AML-193 (cell line): ENCODE measurements at regions not wholly inside any gene's neighbourhood (a gene's known extent, or its start where the extent isn't known, plus 50 kb on each side); places are given as distances from the start of the nearest gene placed in this dataset.
"Not testable (repeated sequence)": the region's sequence is repeated elsewhere in the genome, so short reads cannot be mapped to it uniquely, and the experiment has no call there.

Experiments
- DNase-seq, 2 experiments: peaks; one replicate each; lab custom pipeline; 2025; lab: John Stamatoyannopoulos, UW

GRCh38 chr18:75854174-75854573, 426.7 kb upstream of the SMIM21 start:
- DNase-seq: peak; percentile 39 to 41

- DNase-seq: no peak
Observed at GRCh38 chr18:75846321-75846720, 418.8 kb upstream of the SMIM21 start.

- DNase-seq: no peak
Observed at GRCh38 chr18:75845413-75845812, 417.9 kb upstream of the SMIM21 start.

- no peak for DNase-seq
Observed at GRCh38 chr18:75844146-75844545, 416.6 kb upstream of the SMIM21 start.

GRCh38 chr18:75840131-75840530, 412.6 kb upstream of the SMIM21 start:
- DNase-seq: no peak

- DNase-seq: not testable (repeated sequence)
Observed at GRCh38 chr18:75839686-75840085, 412.2 kb upstream of the SMIM21 start.

GRCh38 chr18:75839041-75839440, 411.5 kb upstream of the SMIM21 start:
- DNase-seq: no peak

GRCh38 chr18:75837316-75837715, 409.8 kb upstream of the SMIM21 start:
- DNase-seq: no peak

GRCh38 chr18:75836516-75836915, 409.0 kb upstream of the SMIM21 start:
- no peak for DNase-seq

- DNase-seq: no peak
Observed at GRCh38 chr18:75831960-75832359, 404.5 kb upstream of the SMIM21 start.

- DNase-seq: no peak
Observed at GRCh38 chr18:75830828-75831227, 403.3 kb upstream of the SMIM21 start.

- no peak for DNase-seq
Observed at GRCh38 chr18:75829091-75829490, 401.6 kb upstream of the SMIM21 start.

- DNase-seq: no peak
Observed at GRCh38 chr18:75828379-75828778, 400.9 kb upstream of the SMIM21 start.

- DNase-seq: no peak
Observed at GRCh38 chr18:75827751-75828287, 400.3 kb upstream of the SMIM21 start.

- DNase-seq: no peak
Observed at GRCh38 chr18:75824661-75825060, 397.2 kb upstream of the SMIM21 start.

GRCh38 chr18:75823471-75823870, 396.0 kb upstream of the SMIM21 start:
- no peak for DNase-seq

- no peak for DNase-seq
Observed at GRCh38 chr18:75818383-75818782, 390.9 kb upstream of the SMIM21 start.

GRCh38 chr18:75815767-75816166, 388.3 kb upstream of the SMIM21 start:
- no peak for DNase-seq

- DNase-seq: no peak
Observed at GRCh38 chr18:75812761-75813160, 385.3 kb upstream of the SMIM21 start.

GRCh38 chr18:75810961-75811551, 383.6 kb upstream of the SMIM21 start:
- no peak for DNase-seq

- DNase-seq: no peak
Observed at GRCh38 chr18:75810516-75810915, 383.0 kb upstream of the SMIM21 start.

GRCh38 chr18:75809926-75810255, 382.4 kb upstream of the SMIM21 start:
- DNase-seq: no peak

GRCh38 chr18:75809151-75809925, 381.8 kb upstream of the SMIM21 start:
- no peak for DNase-seq

- no peak for DNase-seq
Observed at GRCh38 chr18:75805265-75805664, 377.8 kb upstream of the SMIM21 start.
